ENCODE measurements at regions not wholly inside any gene's neighbourhood (a gene's known extent, or its start where the extent isn't known, plus 50 kb on each side); places are given as distances from the start of the nearest gene placed in this dataset.
A peak's percentile ranks its signal among the peaks of the same experiment; 100 is the strongest.

GRCh38 chr7:16935341-16935735 is 53.6 kb upstream of the AGR3 start (continued):
- no peak for TF ChIP-seq ZNF318 (CRISPR knock-in tag; IDR thresholded peaks at IDR 0.05)
- no peak for TF ChIP-seq NCOR1 (IDR thresholded peaks at IDR 0.05; ENCODE audit: borderline replicate concordance, low read length)

- Histone ChIP-seq H3K79me2 (ENCODE audit: insufficient read depth, low read length) (no peaks in the 10 kb centered on the region), H3K27me3 (ENCODE audit: control insufficient read depth in 1 of 2, insufficient read depth in 2 of 2, low read length in 2 of 2) (no peaks in the 10 kb centered on the region), H3K9me3 (ENCODE audit: low read length) (no peaks in the 10 kb centered on the region), H3K9ac (ENCODE audit: insufficient read depth, low read depth, low read length) (no peak overlapping the region), H4K20me1 (ENCODE audit: insufficient read depth, low read length) (no peaks in the 10 kb centered on the region), H3K4me2 (ENCODE audit: low read depth, low read length) (no peak overlapping the region), H3K4me3 (replicated peaks in 1 of 3; ENCODE audit: insufficient read depth in 1 of 3, low read depth in 2 of 3, low read length in 3 of 3) (no peak overlapping the region), H3K27ac (ENCODE audit: extremely low read length, insufficient read depth, low read length) (no peak overlapping the region), H2AFZ (ENCODE audit: low read length) (no peak overlapping the region), H3K36me3 (replicated peaks in 1 of 2; ENCODE audit: control insufficient read depth in 1 of 2, insufficient read depth in 2 of 2, low read length in 2 of 2) (no peaks in the 10 kb centered on the region), H3K4me1 (ENCODE audit: insufficient read depth, low read length) (no peaks in the 10 kb centered on the region)
- no TSS peak for BruUV-seq (replicated peaks)
- intact Hi-C loops (cut with micrococcal nuclease; ENCODE audit: unreplicated experiment) (no loop called here), in situ Hi-C loops (cut with HindIII; ENCODE audit: extremely low pct_ligation_motif_present, low pct_unique_long_range_greater_than_20kb) (loop anchor here (25.0 kb wide), 1 partner anchor 600 kb away; no protein-coding TSS in a partner anchor)
- 58% methylated on average over 4 of the region's 4 CpGs for WGBS (ENCODE audit: low lambda C conversion rate)
- TF ChIP-seq ZNF589 (CRISPR knock-in tag; conservative IDR thresholded peaks at IDR 0.05) (no peak), MAFK (conservative IDR thresholded peaks at IDR 0.05 in 1 of 2, IDR thresholded peaks at IDR 0.05 in 1 of 2; ENCODE audit: low read length in 2 of 2) (peak; percentile 36 to 57; a peak in 3 of 4 replicates), HDAC1 (CRISPR knock-in tag; IDR thresholded peaks at IDR 0.05) (no peak), FLYWCH1 (CRISPR knock-in tag; IDR thresholded peaks at IDR 0.05) (no peak), ZBTB43 (CRISPR knock-in tag; conservative IDR thresholded peaks at IDR 0.05) (no peak)
- ChIA-PET POLR2A (no interaction called here), CTCF (ENCODE audit: low intra/inter-chr PET ratio, low total read pairs) (no interaction called here)
- no peak for ATAC-seq
- DNase-seq (ENCODE audit: low spot score) = no peak
- FAIRE-seq = no peak
These were observed 55.0 kb upstream of the AGR3 start for GRCh38 chr7:16936626-16937422.

All from HepG2 (cell line).